IPS-20b (cell line): ENCODE measurements at regions not wholly inside any gene's neighbourhood (a gene's known extent, or its start where the extent isn't known, plus 50 kb on each side); places are given as distances from the start of the nearest gene placed in this dataset.

Experiments used
- H3K27ac ChIP-seq: one replicate; pipeline ENCODE4 v1.5.1; 2013; ENCODE audit warnings: low read length
- H3K27me3 ChIP-seq: 2 replicates; pipeline ENCODE4 v1.6.1; 2013; ENCODE audit warnings: mild to moderate bottlenecking, low read length, inconsistent platforms; ENCODE audit not compliant: insufficient read depth
- H3K36me3 ChIP-seq: 2 replicates; pipeline ENCODE4 v1.6.1; 2013; ENCODE audit warnings: low read depth, mild to moderate bottlenecking, inconsistent platforms, low read length, moderate library complexity; ENCODE audit not compliant: insufficient read depth
- H3K4me1 ChIP-seq: 2 replicates; pipeline ENCODE4 v1.6.1; 2013; ENCODE audit warnings: mild to moderate bottlenecking, control low read depth, inconsistent platforms, low read length, moderate library complexity; ENCODE audit not compliant: insufficient read depth
- H3K4me3 ChIP-seq: 2 replicates; pipeline ENCODE4 v1.5.1; 2013; ENCODE audit warnings: mild to moderate bottlenecking, low read length, inconsistent platforms
- H3K9ac ChIP-seq: 2 replicates; pipeline ENCODE4 v1.6.1; 2013; ENCODE audit warnings: low read depth, mild to moderate bottlenecking, inconsistent platforms, low read length, moderate library complexity
- H3K9me3 ChIP-seq: 2 replicates; pipeline ENCODE4 v1.6.1; 2013; ENCODE audit warnings: mild to moderate bottlenecking, low read depth, low read length, inconsistent platforms; ENCODE audit not compliant: insufficient read depth

GRCh38 chr5:52181403-52181802 lies 606.3 kb upstream of the ITGA1 start:
- H3K4me1 ChIP-seq, result no peaks in the 10 kb centered on the region
- H3K27ac ChIP-seq, result no peak overlapping the region
- H3K27me3 ChIP-seq, result no peaks in the 10 kb centered on the region
- no peak overlapping the region for H3K9ac ChIP-seq
- no peaks in the 10 kb centered on the region for H3K9me3 ChIP-seq
- no peak overlapping the region for H3K4me3 ChIP-seq
- H3K36me3 ChIP-seq, result no peaks in the 10 kb centered on the region

- Histone ChIP-seq H3K36me3 (no peaks in the 10 kb centered on the region), H3K27ac (no peak overlapping the region), H3K4me3 (no peak overlapping the region), H3K9me3 (no peaks in the 10 kb centered on the region), H3K4me1 (no peaks in the 10 kb centered on the region), H3K9ac (no peak overlapping the region), H3K27me3 (no peaks in the 10 kb centered on the region)
Observed at GRCh38 chr5:52190737-52191136, 597.0 kb upstream of the ITGA1 start.

GRCh38 chr5:52199833-52200232 lies 587.9 kb upstream of the ITGA1 start:
- Histone ChIP-seq H3K27ac (no peak overlapping the region), H3K36me3 (no peaks in the 10 kb centered on the region), H3K4me1 (no peaks in the 10 kb centered on the region), H3K4me3 (no peak overlapping the region), H3K9ac (no peak overlapping the region), H3K9me3 (no peaks in the 10 kb centered on the region), H3K27me3 (no peaks in the 10 kb centered on the region)

GRCh38 chr5:52202256-52202655 lies 585.5 kb upstream of the ITGA1 start:
- H3K9ac ChIP-seq, result no peak overlapping the region
- no peaks in the 10 kb centered on the region for H3K9me3 ChIP-seq
- H3K4me3 ChIP-seq, result no peak overlapping the region
- no peaks in the 10 kb centered on the region for H3K4me1 ChIP-seq
- no peaks in the 10 kb centered on the region for H3K27me3 ChIP-seq
- no peak overlapping the region for H3K27ac ChIP-seq
- no peaks in the 10 kb centered on the region for H3K36me3 ChIP-seq

- Histone ChIP-seq H3K9ac (no peak overlapping the region), H3K9me3 (no peaks in the 10 kb centered on the region), H3K27ac (no peak overlapping the region), H3K4me1 (no peaks in the 10 kb centered on the region), H3K27me3 (no peaks in the 10 kb centered on the region), H3K4me3 (no peak overlapping the region), H3K36me3 (no peaks in the 10 kb centered on the region)
Observed at GRCh38 chr5:52204310-52204709, 583.4 kb upstream of the ITGA1 start.
